Testis (tissue), 2 donors: ENCODE measurements at regions not wholly inside any gene's neighbourhood (a gene's known extent, or its start where the extent isn't known, plus 50 kb on each side); places are given as distances from the start of the nearest gene placed in this dataset.

Source experiments
- POLR2A ChIP-seq: fragments of 450-650 bp; IDR thresholded peaks from one replicate; pipeline ENCODE4 v1.6.1; 2017; ENCODE audit warnings: antibody characterized with exemption, mild to moderate bottlenecking, moderate library complexity
- TF ChIP-seq, protein P1 (sequence below), 3 experiments: fragments of 450-650 bp in 2 of 3; fragments of 200-600 bp in 1 of 3; sonication (generic) in 1 of 3; IDR thresholded peaks; one replicate each; pipeline ENCODE4 v1.5.1; 2016 to 2019; ENCODE audit warnings: antibody characterized with exemption in 3 of 3, mild to moderate bottlenecking in 2 of 3, moderate library complexity in 1 of 3

DNA sequence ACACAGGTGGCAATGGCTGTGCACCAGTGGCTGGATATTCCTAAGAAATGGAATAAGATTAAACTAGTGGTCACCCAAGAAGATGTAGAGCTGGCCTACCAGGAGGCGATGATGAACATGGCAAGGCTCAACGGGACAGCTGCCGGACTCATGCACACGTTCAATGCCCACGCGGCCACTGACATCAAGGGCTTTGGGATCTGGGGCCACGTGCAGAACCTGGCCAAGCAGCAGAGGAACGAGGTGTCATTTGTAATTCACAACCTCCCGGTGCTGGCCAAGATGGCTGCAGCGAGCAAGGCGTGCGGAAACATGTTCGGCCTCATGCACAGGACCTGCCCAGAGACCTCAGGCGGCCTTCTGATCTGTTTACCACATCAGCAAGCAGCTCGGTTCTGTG lies 190.8 kb downstream of the FTCDNL1 start:
- TF ChIP-seq, protein P1, sequence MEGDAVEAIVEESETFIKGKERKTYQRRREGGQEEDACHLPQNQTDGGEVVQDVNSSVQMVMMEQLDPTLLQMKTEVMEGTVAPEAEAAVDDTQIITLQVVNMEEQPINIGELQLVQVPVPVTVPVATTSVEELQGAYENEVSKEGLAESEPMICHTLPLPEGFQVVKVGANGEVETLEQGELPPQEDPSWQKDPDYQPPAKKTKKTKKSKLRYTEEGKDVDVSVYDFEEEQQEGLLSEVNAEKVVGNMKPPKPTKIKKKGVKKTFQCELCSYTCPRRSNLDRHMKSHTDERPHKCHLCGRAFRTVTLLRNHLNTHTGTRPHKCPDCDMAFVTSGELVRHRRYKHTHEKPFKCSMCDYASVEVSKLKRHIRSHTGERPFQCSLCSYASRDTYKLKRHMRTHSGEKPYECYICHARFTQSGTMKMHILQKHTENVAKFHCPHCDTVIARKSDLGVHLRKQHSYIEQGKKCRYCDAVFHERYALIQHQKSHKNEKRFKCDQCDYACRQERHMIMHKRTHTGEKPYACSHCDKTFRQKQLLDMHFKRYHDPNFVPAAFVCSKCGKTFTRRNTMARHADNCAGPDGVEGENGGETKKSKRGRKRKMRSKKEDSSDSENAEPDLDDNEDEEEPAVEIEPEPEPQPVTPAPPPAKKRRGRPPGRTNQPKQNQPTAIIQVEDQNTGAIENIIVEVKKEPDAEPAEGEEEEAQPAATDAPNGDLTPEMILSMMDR (IDR thresholded peaks at IDR 0.05) = no peak
- TF ChIP-seq POLR2A = no peak
